Neural progenitor cell (in vitro differentiated cells): ENCODE measurements at regions not wholly inside any gene's neighbourhood (a gene's known extent, or its start where the extent isn't known, plus 50 kb on each side); places are given as distances from the start of the nearest gene placed in this dataset.

Experiments used
- DNase-seq: peaks from one replicate; pipeline ENCODE4 v3.0.0-alpha.2; 2016; ENCODE audit warnings: low spot score
- H2AFZ ChIP-seq: fragments of 200-600 bp; sonication (generic); replicated peaks from 2 replicates; pipeline ENCODE4 v1.6.1; 2016; ENCODE audit warnings: antibody characterized with exemption
- H3F3A ChIP-seq: fragments of 200-600 bp; sonication (generic); 2 replicates; pipeline ENCODE4 v1.6.1; 2016; ENCODE audit warnings: antibody characterized with exemption, low read depth
- H3K27ac ChIP-seq: fragments of 200-600 bp; sonication (generic); 2 replicates; pipeline ENCODE4 v1.5.1; 2016; ENCODE audit warnings: mild to moderate bottlenecking
- H3K27me3 ChIP-seq: fragments of 200-600 bp; sonication (generic); 2 replicates; pipeline ENCODE4 v1.6.1; 2016; ENCODE audit warnings: mild to moderate bottlenecking, moderate library complexity
- H3K36me3 ChIP-seq: fragments of 200-600 bp; sonication (generic); 2 replicates; pipeline ENCODE4 v1.5.1; 2016
- H3K4me1 ChIP-seq: fragments of 200-600 bp; sonication (generic); 2 replicates; pipeline ENCODE4 v1.6.1; 2016; ENCODE audit warnings: mixed run types
- H3K4me2 ChIP-seq: fragments of 200-600 bp; sonication (generic); 2 replicates; pipeline ENCODE4 v1.6.1; 2016
- H3K4me3 ChIP-seq: fragments of 200-600 bp; sonication (generic); 2 replicates; pipeline ENCODE4 v1.5.1; 2016
- H3K79me2 ChIP-seq: fragments of 200-600 bp; sonication (generic); 2 replicates; pipeline ENCODE4 v1.6.1; 2016; ENCODE audit warnings: low read depth
- H3K9ac ChIP-seq: fragments of 200-600 bp; sonication (generic); 2 replicates; pipeline ENCODE4 v1.6.1; 2016
- H3K9me3 ChIP-seq: fragments of 200-600 bp; sonication (generic); 2 replicates; pipeline ENCODE4 v1.5.1; 2016; ENCODE audit warnings: low read depth
- H4K20me1 ChIP-seq: fragments of 200-600 bp; sonication (generic); 2 replicates; pipeline ENCODE4 v1.6.1; 2016; ENCODE audit warnings: low read depth
- H3K27ac Mint-ChIP-seq: 3 replicates; pipeline ENCODE4 v1.8.0; 2021; ENCODE audit warnings: mixed read lengths
- H3K27me3 Mint-ChIP-seq: 2 replicates; pipeline ENCODE4 v1.8.0; 2022; ENCODE audit warnings: low read depth, mild to moderate bottlenecking, inconsistent platforms, moderate library complexity, mixed read lengths; ENCODE audit not compliant: insufficient read depth
- H3K36me3 Mint-ChIP-seq: 3 replicates; pipeline ENCODE4 v1.8.0; 2021; ENCODE audit warnings: mixed read lengths
- H3K4me1 Mint-ChIP-seq: 3 replicates; pipeline ENCODE4 v1.8.0; 2021; ENCODE audit warnings: mixed read lengths
- H3K4me3 Mint-ChIP-seq: 3 replicates; pipeline ENCODE4 v1.8.0; 2021; ENCODE audit warnings: mild to moderate bottlenecking, moderate library complexity, mixed read lengths
- H3K9me3 Mint-ChIP-seq: 3 replicates; pipeline ENCODE4 v1.8.0; 2020; ENCODE audit warnings: mixed read lengths
- EZH2 ChIP-seq: fragments of 200-600 bp; sonication (generic); IDR thresholded peaks from 2 replicates; pipeline ENCODE4 v1.6.1; 2017; ENCODE audit warnings: antibody characterized with exemption, mild to moderate bottlenecking, moderate library complexity
- EZH2phosphoT487 ChIP-seq: fragments of 200-600 bp; sonication (generic); IDR thresholded peaks from 2 replicates; pipeline ENCODE4 v1.6.1; 2017; ENCODE audit warnings: antibody characterized with exemption
- TF ChIP-seq, protein P1 (sequence below): fragments of 200-600 bp; sonication (generic); IDR thresholded peaks from 2 replicates; pipeline ENCODE4 v1.5.1; 2017; ENCODE audit warnings: antibody characterized with exemption, mild to moderate bottlenecking

GRCh38 chr19:28341810-28342350 lies 871.1 kb downstream of the UQCRFS1 start:
- no peaks in the 10 kb centered on the region for H3F3A ChIP-seq
- H3K4me2 ChIP-seq, result no peak overlapping the region
- H4K20me1 ChIP-seq, result no peaks in the 10 kb centered on the region
- no peak for DNase-seq
- H3K36me3 ChIP-seq, result no peaks in the 10 kb centered on the region
- TF ChIP-seq EZH2 (no peak), EZH2phosphoT487 (no peak)
- TF ChIP-seq, protein P1, sequence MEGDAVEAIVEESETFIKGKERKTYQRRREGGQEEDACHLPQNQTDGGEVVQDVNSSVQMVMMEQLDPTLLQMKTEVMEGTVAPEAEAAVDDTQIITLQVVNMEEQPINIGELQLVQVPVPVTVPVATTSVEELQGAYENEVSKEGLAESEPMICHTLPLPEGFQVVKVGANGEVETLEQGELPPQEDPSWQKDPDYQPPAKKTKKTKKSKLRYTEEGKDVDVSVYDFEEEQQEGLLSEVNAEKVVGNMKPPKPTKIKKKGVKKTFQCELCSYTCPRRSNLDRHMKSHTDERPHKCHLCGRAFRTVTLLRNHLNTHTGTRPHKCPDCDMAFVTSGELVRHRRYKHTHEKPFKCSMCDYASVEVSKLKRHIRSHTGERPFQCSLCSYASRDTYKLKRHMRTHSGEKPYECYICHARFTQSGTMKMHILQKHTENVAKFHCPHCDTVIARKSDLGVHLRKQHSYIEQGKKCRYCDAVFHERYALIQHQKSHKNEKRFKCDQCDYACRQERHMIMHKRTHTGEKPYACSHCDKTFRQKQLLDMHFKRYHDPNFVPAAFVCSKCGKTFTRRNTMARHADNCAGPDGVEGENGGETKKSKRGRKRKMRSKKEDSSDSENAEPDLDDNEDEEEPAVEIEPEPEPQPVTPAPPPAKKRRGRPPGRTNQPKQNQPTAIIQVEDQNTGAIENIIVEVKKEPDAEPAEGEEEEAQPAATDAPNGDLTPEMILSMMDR, result no peak
- Mint-ChIP-seq H3K9me3 (peaks cover 8% of the 10 kb centered on the region), H3K27ac (no peak overlapping the region), H3K27me3 (peaks cover 4% of the 10 kb centered on the region), H3K4me1 (no peaks in the 10 kb centered on the region), H3K4me3 (no peak overlapping the region), H3K36me3 (no peaks in the 10 kb centered on the region)
- no peaks in the 10 kb centered on the region for H3K9me3 ChIP-seq
- H2AFZ ChIP-seq, result no peak overlapping the region
- no peak overlapping the region for H3K4me3 ChIP-seq
- no peaks in the 10 kb centered on the region for H3K27me3 ChIP-seq
- H3K27ac ChIP-seq, result no peak overlapping the region
- no peaks in the 10 kb centered on the region for H3K79me2 ChIP-seq
- no peaks in the 10 kb centered on the region for H3K4me1 ChIP-seq
- H3K9ac ChIP-seq, result no peak overlapping the region

GRCh38 chr19:28334419-28334818 lies 878.5 kb downstream of the UQCRFS1 start:
- H3K27me3 Mint-ChIP-seq, result peaks cover 8% of the 10 kb centered on the region
- Histone ChIP-seq H3K9me3 (no peaks in the 10 kb centered on the region), H3K4me1 (no peaks in the 10 kb centered on the region), H3K9ac (no peak overlapping the region), H2AFZ (no peak overlapping the region), H3K36me3 (no peaks in the 10 kb centered on the region), H3K4me3 (no peak overlapping the region), H3F3A (no peaks in the 10 kb centered on the region), H3K79me2 (no peaks in the 10 kb centered on the region), H3K27me3 (no peaks in the 10 kb centered on the region), H3K4me2 (no peak overlapping the region), H3K27ac (no peak overlapping the region), H4K20me1 (no peaks in the 10 kb centered on the region)
- H3K9me3 Mint-ChIP-seq, result peaks cover 3% of the 10 kb centered on the region
- no peaks in the 10 kb centered on the region for H3K4me1 Mint-ChIP-seq
- H3K27ac Mint-ChIP-seq, result no peak overlapping the region
- TF ChIP-seq, protein P1, result no peak
- TF ChIP-seq EZH2phosphoT487, result no peak
- TF ChIP-seq EZH2, result no peak
- H3K4me3 Mint-ChIP-seq, result no peak overlapping the region
- no peaks in the 10 kb centered on the region for H3K36me3 Mint-ChIP-seq
- DNase-seq, result no peak

DNA sequence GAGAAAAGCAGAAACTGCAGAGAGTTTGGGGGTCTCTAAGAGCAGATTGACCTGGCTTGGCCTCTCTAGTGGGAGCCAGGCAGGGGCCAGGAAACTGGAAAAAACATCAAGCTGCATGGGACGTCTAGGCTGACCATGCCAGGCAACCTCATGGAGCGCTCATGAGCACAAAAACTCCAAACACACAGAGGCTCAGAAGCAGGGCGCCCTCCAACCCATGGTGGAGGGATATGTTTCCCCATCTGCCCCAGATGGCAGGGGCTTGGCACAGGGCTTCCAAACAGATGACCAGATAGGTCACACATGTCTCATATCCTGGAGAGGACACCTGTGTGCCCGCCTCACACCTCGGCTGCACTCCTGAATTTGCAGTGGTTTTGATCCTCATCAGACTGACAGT lies 879.0 kb downstream of the UQCRFS1 start:
- H3K27ac Mint-ChIP-seq, result no peak overlapping the region
- no peak for DNase-seq
- H3K27me3 Mint-ChIP-seq, result peaks cover 8% of the 10 kb centered on the region

More for the DNA sequence above, 879.0 kb downstream of the UQCRFS1 start:
- Histone ChIP-seq H3K4me2 (no peak overlapping the region), H3K4me1 (no peaks in the 10 kb centered on the region), H3K27me3 (no peaks in the 10 kb centered on the region), H3K9ac (no peak overlapping the region), H3F3A (no peaks in the 10 kb centered on the region), H3K27ac (no peak overlapping the region), H2AFZ (no peak overlapping the region), H4K20me1 (no peaks in the 10 kb centered on the region), H3K4me3 (no peak overlapping the region), H3K9me3 (no peaks in the 10 kb centered on the region), H3K79me2 (no peaks in the 10 kb centered on the region), H3K36me3 (no peaks in the 10 kb centered on the region)
- no peak overlapping the region for H3K4me3 Mint-ChIP-seq
- H3K9me3 Mint-ChIP-seq, result peaks cover 4% of the 10 kb centered on the region
- TF ChIP-seq, protein P1, result no peak
- TF ChIP-seq EZH2phosphoT487 (no peak), EZH2 (no peak)
- no peaks in the 10 kb centered on the region for H3K36me3 Mint-ChIP-seq
- H3K4me1 Mint-ChIP-seq, result no peaks in the 10 kb centered on the region
